Mesothelial cell of epicardium (in vitro differentiated cells): ENCODE measurements at regions not wholly inside any gene's neighbourhood (a gene's known extent, or its start where the extent isn't known, plus 50 kb on each side); places are given as distances from the start of the nearest gene placed in this dataset.

Source experiments
- DNase-seq, 2 experiments: peaks; one replicate each; pipeline ENCODE4 v3.0.0; 2021; ENCODE audit warnings: low spot score in 2 of 2; ENCODE audit not compliant: unreplicated experiment in 2 of 2
- H3K27ac Mint-ChIP-seq: 2 replicates; pipeline ENCODE4 v1.8.0; 2021; ENCODE audit warnings: mixed read lengths
- H3K27me3 Mint-ChIP-seq: 2 replicates; pipeline ENCODE4 v1.8.0; 2021; ENCODE audit warnings: low read depth, mixed read lengths
- H3K36me3 Mint-ChIP-seq: 2 replicates; pipeline ENCODE4 v1.8.0; 2021; ENCODE audit warnings: mixed read lengths
- H3K4me1 Mint-ChIP-seq: 2 replicates; pipeline ENCODE4 v1.8.0; 2021; ENCODE audit warnings: mixed read lengths
- H3K4me3 Mint-ChIP-seq: 2 replicates; pipeline ENCODE4 v1.8.0; 2021; ENCODE audit warnings: mild to moderate bottlenecking, moderate library complexity, mixed read lengths
- H3K9me3 Mint-ChIP-seq: 2 replicates; pipeline ENCODE4 v1.8.0; 2021; ENCODE audit warnings: mixed read lengths
- CTCF ChIP-seq: fragments of 200-600 bp; sonication (generic); IDR thresholded peaks from one replicate; pipeline ENCODE4 v1.5.0; 2021; ENCODE audit warnings: antibody characterized with exemption; ENCODE audit not compliant: unreplicated experiment

GRCh38 chr6:112620812-112621569, 273.9 kb downstream of the RFPL4B start:
- Mint-ChIP-seq H3K4me3 (no peak overlapping the region), H3K4me1 (peaks cover 7% of the 10 kb centered on the region), H3K36me3 (no peaks in the 10 kb centered on the region), H3K27ac (peak overlapping the region; percentile 15), H3K27me3 (no peaks in the 10 kb centered on the region), H3K9me3 (no peaks in the 10 kb centered on the region)
- no peak for TF ChIP-seq CTCF
- no peak for DNase-seq

GRCh38 chr6:112622036-112622435, 274.9 kb downstream of the RFPL4B start:
- no peaks in the 10 kb centered on the region for H3K27me3 Mint-ChIP-seq
- H3K27ac Mint-ChIP-seq, result no peak overlapping the region
- no peaks in the 10 kb centered on the region for H3K36me3 Mint-ChIP-seq
- H3K4me1 Mint-ChIP-seq, result peaks cover 7% of the 10 kb centered on the region
- no peak for TF ChIP-seq CTCF
- H3K4me3 Mint-ChIP-seq, result no peak overlapping the region
- H3K9me3 Mint-ChIP-seq, result no peaks in the 10 kb centered on the region
- no peak for DNase-seq

- Mint-ChIP-seq H3K27ac (no peak overlapping the region), H3K27me3 (no peaks in the 10 kb centered on the region), H3K9me3 (peaks cover under 1% of the 10 kb centered on the region), H3K4me1 (no peaks in the 10 kb centered on the region), H3K36me3 (no peaks in the 10 kb centered on the region), H3K4me3 (no peak overlapping the region)
- TF ChIP-seq CTCF, result no peak
- no peak for DNase-seq
Observed at GRCh38 chr6:112626468-112627082, 279.4 kb downstream of the RFPL4B start.

GRCh38 chr6:112634376-112634775, 287.2 kb downstream of the RFPL4B start:
- no peak for DNase-seq
- Mint-ChIP-seq H3K4me3 (no peak overlapping the region), H3K36me3 (peaks cover 3% of the 10 kb centered on the region), H3K27ac (no peak overlapping the region), H3K27me3 (no peaks in the 10 kb centered on the region), H3K9me3 (peaks cover 4% of the 10 kb centered on the region), H3K4me1 (no peaks in the 10 kb centered on the region)
- TF ChIP-seq CTCF, result no peak

GRCh38 chr6:112636650-112637262, 289.6 kb downstream of the RFPL4B start:
- no peaks in the 10 kb centered on the region for H3K27me3 Mint-ChIP-seq
- no peak for DNase-seq
- no peak for TF ChIP-seq CTCF

More at GRCh38 chr6:112636650-112637262, 289.6 kb downstream of the RFPL4B start:
- H3K27ac Mint-ChIP-seq, result no peak overlapping the region
- H3K4me3 Mint-ChIP-seq, result no peak overlapping the region
- peaks cover 2% of the 10 kb centered on the region for H3K36me3 Mint-ChIP-seq
- H3K4me1 Mint-ChIP-seq, result peaks cover 5% of the 10 kb centered on the region
- peaks cover 2% of the 10 kb centered on the region for H3K9me3 Mint-ChIP-seq
